ENCODE measurements at regions not wholly inside any gene's neighbourhood (a gene's known extent, or its start where the extent isn't known, plus 50 kb on each side); places are given as distances from the start of the nearest gene placed in this dataset.

DNA sequence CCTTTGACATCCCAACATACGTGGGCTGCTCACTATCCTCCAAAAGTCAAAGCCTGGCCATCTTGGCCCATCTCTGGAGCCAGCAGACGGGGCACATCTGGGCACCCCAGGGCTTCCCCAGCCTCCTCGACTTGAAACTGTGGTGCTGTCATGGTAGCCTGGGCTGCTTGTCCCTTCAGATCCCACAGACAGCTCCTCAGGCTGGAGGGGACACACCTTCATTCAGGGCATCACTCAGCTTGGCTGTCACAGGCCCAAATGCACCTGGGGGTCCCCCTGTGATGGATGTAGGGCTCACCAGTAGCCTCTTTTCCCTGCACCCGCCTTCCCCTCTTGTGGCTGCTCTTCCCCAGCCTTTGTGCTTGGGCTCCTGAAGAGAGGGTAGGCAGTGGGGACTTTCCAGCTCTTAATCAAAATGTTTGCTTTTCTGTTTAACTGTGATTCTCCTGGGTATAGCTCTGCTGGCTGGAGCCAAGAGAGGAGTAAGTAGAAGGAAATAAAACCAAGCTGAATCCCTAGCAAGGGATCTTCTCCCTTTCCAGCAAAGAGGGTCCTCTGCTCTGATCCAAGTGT lies 92.3 kb downstream of the GYPC start:
- intact Hi-C loops (cut with DNase I) = no loop called here
- H3K4me1 ChIP-seq (ENCODE audit: control insufficient read depth, insufficient read depth, low read length) = no peaks in the 10 kb centered on the region

DNA sequence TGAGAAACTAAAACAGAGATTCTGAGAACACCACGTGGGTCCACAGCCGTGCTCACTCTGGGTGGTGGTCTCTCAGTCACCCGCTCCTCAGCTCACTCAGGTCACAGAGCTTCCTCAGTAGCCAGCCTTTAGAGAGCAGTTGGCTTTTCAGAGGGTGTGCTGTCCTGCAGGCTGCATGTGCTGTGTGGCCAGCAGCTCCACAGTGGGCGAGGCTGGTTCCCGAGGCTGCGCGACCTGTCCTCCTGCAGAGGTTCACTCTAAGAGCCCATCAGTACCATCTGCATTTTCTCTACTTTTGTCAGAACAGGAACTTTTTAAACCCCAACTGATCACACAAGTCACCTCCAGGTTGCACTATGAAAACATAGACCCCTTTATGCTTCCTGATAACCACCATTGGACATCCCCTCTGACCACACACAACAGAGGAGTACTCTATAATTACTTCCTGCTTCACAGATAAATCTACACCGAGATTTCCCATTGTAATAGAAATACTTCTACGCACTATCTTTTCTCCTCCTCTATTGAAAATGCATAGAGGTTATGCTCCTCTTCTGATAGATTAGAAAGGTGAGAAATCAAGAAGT lies 93.1 kb downstream of the GYPC start:
- H3K27me3 ChIP-seq (ENCODE audit: control insufficient read depth, insufficient read depth) = no peaks in the 10 kb centered on the region
- intact Hi-C loops (cut with DNase I) = no loop called here
- no peaks in the 10 kb centered on the region for H3K4me1 ChIP-seq (ENCODE audit: control insufficient read depth, insufficient read depth, low read length)
- no peak overlapping the region for H3K27ac ChIP-seq (ENCODE audit: low read length)
- H3K4me3 ChIP-seq (ENCODE audit: low read length) = no peak overlapping the region
- 88% methylated on average over 9 of the region's 9 CpGs for WGBS
- no peaks in the 10 kb centered on the region for H3K9me3 ChIP-seq (ENCODE audit: control insufficient read depth, low read length)
- no peak for ATAC-seq
- no peak for DNase-seq

More for the DNA sequence above, 92.3 kb downstream of the GYPC start:
- 85% methylated on average over 4 of the region's 4 CpGs for WGBS
- no peak overlapping the region for H3K4me3 ChIP-seq (ENCODE audit: low read length)
- H3K9me3 ChIP-seq (ENCODE audit: control insufficient read depth, low read length) = no peaks in the 10 kb centered on the region
- no peaks in the 10 kb centered on the region for H3K27me3 ChIP-seq (ENCODE audit: control insufficient read depth, insufficient read depth)
- DNase-seq (no peak), ATAC-seq (no peak)
- H3K27ac ChIP-seq (ENCODE audit: low read length) = no peak overlapping the region

DNA sequence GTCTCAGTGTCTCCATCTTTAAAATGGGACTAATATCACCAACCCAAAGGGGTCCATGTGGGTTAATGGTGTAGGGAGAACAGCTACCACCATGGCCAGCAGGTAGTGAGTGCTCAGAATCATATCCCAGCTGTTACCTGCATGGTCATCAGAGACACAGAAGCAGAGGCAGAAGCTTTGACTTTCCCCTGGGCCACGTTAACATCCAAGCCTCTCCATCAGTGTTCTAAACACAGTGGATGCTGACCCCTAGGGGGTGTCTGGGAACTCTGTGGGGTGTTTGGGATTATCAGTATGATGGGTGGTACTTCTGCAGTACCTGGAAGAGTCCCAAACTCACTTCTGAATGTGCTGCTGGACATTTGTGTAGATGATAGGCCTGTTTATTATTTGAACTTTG lies 93.6 kb downstream of the GYPC start:
- Histone ChIP-seq H3K9me3 (ENCODE audit: control insufficient read depth, low read length) (no peaks in the 10 kb centered on the region), H3K4me1 (ENCODE audit: control insufficient read depth, insufficient read depth, low read length) (no peaks in the 10 kb centered on the region), H3K4me3 (ENCODE audit: low read length) (no peak overlapping the region), H3K27ac (ENCODE audit: low read length) (no peak overlapping the region), H3K27me3 (ENCODE audit: control insufficient read depth, insufficient read depth) (no peaks in the 10 kb centered on the region)
- ATAC-seq = no peak
- no peak for DNase-seq
- intact Hi-C loops (cut with DNase I) = no loop called here
- WGBS = 52% methylated on average over 1 of the region's 1 CpG

DNA sequence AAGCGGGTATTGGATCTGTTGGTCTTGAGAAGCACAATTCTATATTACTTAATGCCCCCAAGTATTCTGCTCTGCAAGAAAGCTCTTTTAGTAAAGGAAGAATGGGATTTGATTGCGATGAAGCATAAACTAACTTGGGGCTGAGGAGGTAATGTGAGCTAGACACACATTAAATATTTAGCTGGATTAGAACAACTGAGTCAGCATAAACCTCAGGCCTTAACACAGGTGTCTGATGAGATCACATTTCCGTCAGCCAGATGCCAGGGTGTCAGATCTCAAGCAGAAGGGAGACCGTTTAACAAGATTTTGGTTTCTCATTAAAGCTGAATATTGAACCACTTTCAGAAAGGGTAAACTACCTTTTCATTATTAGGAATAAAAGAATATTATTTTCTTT lies 94.5 kb downstream of the GYPC start:
- WGBS = 93% methylated on average over 4 of the region's 4 CpGs
- Histone ChIP-seq H3K27me3 (ENCODE audit: control insufficient read depth, insufficient read depth) (no peaks in the 10 kb centered on the region), H3K4me1 (ENCODE audit: control insufficient read depth, insufficient read depth, low read length) (no peaks in the 10 kb centered on the region), H3K9me3 (ENCODE audit: control insufficient read depth, low read length) (no peaks in the 10 kb centered on the region), H3K4me3 (ENCODE audit: low read length) (no peak overlapping the region), H3K27ac (ENCODE audit: low read length) (no peak overlapping the region)
- intact Hi-C loops (cut with DNase I) = no loop called here
- ATAC-seq (no peak), DNase-seq (no peak)

DNA sequence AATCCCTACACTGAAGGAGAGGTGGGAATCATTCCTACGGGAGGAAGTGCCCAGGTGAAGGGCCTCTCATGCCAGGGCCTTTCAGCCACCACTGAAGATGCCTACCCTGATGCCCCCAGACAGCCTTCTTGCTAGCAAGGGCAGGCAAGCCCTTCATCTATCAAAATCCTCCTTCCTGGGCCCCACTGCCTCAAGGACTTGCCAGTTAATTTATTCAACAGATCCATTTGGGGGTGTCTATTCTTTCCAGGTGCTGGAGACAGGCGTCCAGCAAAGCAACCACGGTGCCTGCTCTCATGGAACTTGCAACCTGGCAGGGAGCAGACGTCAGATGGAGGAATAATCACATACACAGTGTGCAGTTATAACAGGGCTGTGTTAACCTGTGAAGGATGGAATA lies 95.5 kb downstream of the GYPC start:
- H3K27ac ChIP-seq (ENCODE audit: low read length) = no peak overlapping the region
- no peaks in the 10 kb centered on the region for H3K4me1 ChIP-seq (ENCODE audit: control insufficient read depth, insufficient read depth, low read length)
- no peaks in the 10 kb centered on the region for H3K27me3 ChIP-seq (ENCODE audit: control insufficient read depth, insufficient read depth)
- intact Hi-C loops (cut with DNase I) = no loop called here
- DNase-seq (no peak), ATAC-seq (no peak)
- no peaks in the 10 kb centered on the region for H3K9me3 ChIP-seq (ENCODE audit: control insufficient read depth, low read length)
- H3K4me3 ChIP-seq (ENCODE audit: low read length) = no peak overlapping the region
- WGBS = 89% methylated on average over 4 of the region's 4 CpGs

DNA sequence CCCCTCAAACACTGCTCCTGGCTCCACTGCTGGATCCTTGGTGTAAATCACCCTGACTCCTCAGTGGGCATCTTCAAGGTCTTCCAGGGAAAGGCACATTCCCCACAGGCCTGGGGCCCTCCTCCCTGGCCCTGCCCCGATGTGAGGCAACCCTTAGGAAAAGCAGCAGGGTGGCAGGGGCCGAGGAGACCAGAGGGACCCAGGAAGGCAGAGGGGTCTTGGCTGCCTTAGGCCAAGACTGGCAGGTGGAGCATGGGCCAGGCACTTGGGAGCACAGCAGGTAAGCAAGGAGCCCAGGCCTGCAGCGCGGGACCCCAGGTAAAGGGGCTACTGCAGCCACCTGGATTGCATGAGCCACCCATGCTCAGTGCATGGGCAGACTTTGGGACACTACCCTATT lies 96.9 kb downstream of the GYPC start:
- H3K9me3 ChIP-seq (ENCODE audit: control insufficient read depth, low read length) = no peaks in the 10 kb centered on the region
- no peak for ATAC-seq
- 89% methylated on average over 4 of the region's 4 CpGs for WGBS
- H3K27me3 ChIP-seq (ENCODE audit: control insufficient read depth, insufficient read depth) = no peaks in the 10 kb centered on the region
- H3K4me1 ChIP-seq (ENCODE audit: control insufficient read depth, insufficient read depth, low read length) = no peaks in the 10 kb centered on the region
- no peak overlapping the region for H3K27ac ChIP-seq (ENCODE audit: low read length)
- H3K4me3 ChIP-seq (ENCODE audit: low read length) = no peak overlapping the region
- intact Hi-C loops (cut with DNase I) = no loop called here
- DNase-seq = no peak

DNA sequence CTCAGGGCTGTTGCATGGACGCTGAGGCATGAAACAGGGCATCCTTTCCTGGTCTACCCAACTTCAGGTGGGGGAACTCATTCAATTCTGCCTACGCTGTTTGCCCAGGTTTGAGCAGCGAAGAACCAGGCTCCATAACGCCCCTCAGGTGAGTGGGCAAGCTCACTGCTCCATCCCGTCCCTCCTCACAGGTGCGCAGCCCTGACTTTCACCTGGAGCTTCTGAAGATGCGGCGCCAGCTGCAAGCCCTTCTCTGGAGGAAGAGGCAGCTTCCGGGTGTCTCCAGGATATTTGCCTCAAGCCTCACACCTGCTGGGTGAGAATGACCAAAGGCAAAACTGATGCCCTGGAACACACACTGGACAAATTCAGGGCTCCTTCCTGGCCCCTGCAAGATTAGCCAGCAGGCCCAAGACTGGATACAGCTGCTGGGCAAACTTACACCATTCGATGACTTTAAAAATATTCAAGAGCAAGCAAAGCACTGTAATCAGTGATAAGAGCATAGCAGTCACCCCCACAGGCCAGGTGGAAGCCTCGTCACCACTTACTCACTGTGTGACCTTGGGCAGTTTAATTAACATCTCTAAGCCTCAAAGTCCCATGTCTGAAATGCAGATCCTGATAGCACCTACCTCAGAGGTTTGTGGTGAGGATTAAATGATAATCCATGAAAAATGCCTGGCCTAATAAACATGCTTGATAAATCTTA lies 97.7 kb downstream of the GYPC start:
- DNase-seq (no peak), ATAC-seq (no peak)
- Histone ChIP-seq H3K27ac (ENCODE audit: low read length) (no peak overlapping the region), H3K4me3 (ENCODE audit: low read length) (no peak overlapping the region), H3K9me3 (ENCODE audit: control insufficient read depth, low read length) (no peaks in the 10 kb centered on the region), H3K27me3 (ENCODE audit: control insufficient read depth, insufficient read depth) (no peaks in the 10 kb centered on the region), H3K4me1 (ENCODE audit: control insufficient read depth, insufficient read depth, low read length) (no peaks in the 10 kb centered on the region)
- intact Hi-C loops (cut with DNase I) = no loop called here
- 87% methylated on average over 11 of the region's 11 CpGs for WGBS

DNA sequence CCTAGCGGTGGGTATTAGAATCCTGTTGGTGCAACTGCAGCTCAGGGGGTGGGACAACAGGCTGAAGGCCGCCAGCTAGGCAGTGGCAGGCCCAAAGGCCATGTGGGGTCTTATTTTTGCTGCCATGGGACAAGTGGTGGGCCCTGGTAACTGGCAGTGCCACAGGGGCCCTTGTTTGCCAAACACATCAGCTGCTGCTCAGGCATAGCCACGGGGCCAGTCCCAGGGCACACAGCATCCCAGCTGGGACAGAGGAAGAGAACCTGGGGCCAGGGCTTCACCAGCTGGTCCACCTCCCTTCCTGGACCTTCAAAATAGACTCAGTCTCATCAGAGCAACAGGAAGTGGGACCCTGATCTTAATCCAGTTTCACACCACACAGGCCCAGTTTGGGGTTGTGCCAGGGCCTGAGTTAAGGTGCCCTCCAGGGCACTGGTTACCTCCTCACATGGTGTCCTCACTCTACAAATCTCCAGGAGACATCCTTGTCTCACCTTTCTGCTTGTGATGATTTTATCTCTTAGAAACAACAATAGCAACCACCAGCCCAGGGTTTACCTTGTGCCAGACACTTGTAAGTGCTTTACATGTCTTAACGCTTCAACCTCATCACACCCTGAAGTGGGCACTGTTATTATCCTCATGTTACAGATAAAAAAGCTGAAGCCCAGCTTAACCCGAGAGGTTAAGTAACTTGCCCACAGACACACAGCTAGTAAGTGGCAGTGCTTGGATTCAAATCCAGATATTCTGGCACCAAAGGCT lies 98.5 kb downstream of the GYPC start:
- Histone ChIP-seq H3K4me1 (ENCODE audit: control insufficient read depth, insufficient read depth, low read length) (no peaks in the 10 kb centered on the region), H3K27me3 (ENCODE audit: control insufficient read depth, insufficient read depth) (no peaks in the 10 kb centered on the region), H3K4me3 (ENCODE audit: low read length) (no peak overlapping the region), H3K27ac (ENCODE audit: low read length) (no peak overlapping the region), H3K9me3 (ENCODE audit: control insufficient read depth, low read length) (no peaks in the 10 kb centered on the region)
- ATAC-seq (no peak), DNase-seq (no peak)
- intact Hi-C loops (cut with DNase I) = no loop called here
- WGBS = 83% methylated on average over 5 of the region's 5 CpGs

DNA sequence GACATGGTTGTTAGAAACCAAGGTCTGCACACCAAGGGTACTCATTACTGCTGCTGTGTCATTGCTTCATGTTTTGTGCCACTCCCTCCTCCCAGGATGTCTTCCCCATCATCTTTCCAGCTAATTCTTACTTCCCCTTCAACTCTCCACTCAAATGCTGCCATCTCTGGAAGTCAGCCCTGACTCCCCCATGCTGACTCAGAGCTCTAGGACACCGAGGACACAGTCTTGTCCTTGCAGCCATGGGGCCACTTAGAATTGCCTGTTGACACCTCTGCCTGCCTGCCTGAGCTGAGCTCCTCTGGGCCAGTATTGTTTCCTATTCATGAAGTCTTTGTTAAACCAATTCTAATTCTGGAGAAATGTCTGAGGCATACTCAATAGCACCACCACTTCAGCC lies 100.2 kb downstream of the GYPC start:
- intact Hi-C loops (cut with DNase I) = no loop called here
- 56% methylated on average over 1 of the region's 1 CpG for WGBS
- H3K9me3 ChIP-seq (ENCODE audit: control insufficient read depth, low read length) = no peaks in the 10 kb centered on the region
- ATAC-seq (no peak), DNase-seq (no peak)
- H3K27ac ChIP-seq (ENCODE audit: low read length) = no peak overlapping the region
- no peaks in the 10 kb centered on the region for H3K27me3 ChIP-seq (ENCODE audit: control insufficient read depth, insufficient read depth)
- H3K4me1 ChIP-seq (ENCODE audit: control insufficient read depth, insufficient read depth, low read length) = no peaks in the 10 kb centered on the region
- no peak overlapping the region for H3K4me3 ChIP-seq (ENCODE audit: low read length)

DNA sequence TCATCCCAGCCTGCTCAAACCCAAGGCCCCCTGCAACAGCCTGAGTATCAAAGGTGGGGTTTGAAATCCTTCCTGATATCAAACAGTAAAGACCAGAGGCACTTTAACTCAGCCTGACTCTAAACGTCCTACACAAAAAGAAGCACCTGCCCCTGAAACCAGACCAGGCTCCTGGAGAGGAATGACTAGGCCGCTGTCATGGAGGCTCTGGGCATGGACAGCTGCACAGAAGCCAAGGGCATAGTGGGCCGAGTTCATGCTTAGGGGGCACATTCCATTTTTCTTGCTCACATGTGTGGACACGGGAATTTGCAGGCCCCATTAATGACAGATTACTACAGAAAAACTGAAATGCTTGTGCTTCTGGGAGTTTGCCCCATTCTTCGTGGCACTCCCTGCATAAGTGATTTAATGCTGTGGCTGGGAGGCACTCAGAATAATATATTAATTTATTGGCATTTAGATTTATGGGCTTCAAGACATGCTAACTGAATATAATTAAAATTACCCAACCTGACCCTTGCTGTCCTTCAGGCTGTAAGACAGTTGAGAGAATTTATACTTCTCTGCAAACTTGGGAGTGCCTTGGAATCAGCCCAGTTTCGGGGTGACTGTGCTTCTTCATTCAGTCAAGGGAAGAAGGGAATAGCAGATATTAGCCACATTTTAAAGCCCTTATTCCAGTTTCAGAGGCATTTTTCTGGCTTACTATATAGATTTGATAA lies 105.5 kb downstream of the GYPC start:
- Histone ChIP-seq H3K4me3 (ENCODE audit: low read length) (no peak overlapping the region), H3K9me3 (ENCODE audit: control insufficient read depth, low read length) (no peaks in the 10 kb centered on the region), H3K4me1 (ENCODE audit: control insufficient read depth, insufficient read depth, low read length) (no peaks in the 10 kb centered on the region), H3K27ac (ENCODE audit: low read length) (no peak overlapping the region), H3K27me3 (ENCODE audit: control insufficient read depth, insufficient read depth) (no peaks in the 10 kb centered on the region)
- no peak for ATAC-seq
- DNase-seq = peak in 1 of 3 donors; percentile 60
- 88% methylated on average over 6 of the region's 6 CpGs for WGBS
- intact Hi-C loops (cut with DNase I) = no loop called here

Data from right cardiac atrium (tissue), 5 donors.